CD14-positive monocyte (primary cell): ENCODE measurements at regions not wholly inside any gene's neighbourhood (a gene's known extent, or its start where the extent isn't known, plus 50 kb on each side); places are given as distances from the start of the nearest gene placed in this dataset.
A peak's percentile ranks its signal among the peaks of the same experiment; 100 is the strongest.

Experiments used
- DNase-seq, 3 donors: peaks; one replicate each; pipeline ENCODE4 v3.0.0-alpha.2; 2011 to 2022
- H2AFZ ChIP-seq: 2 replicates; pipeline ENCODE4 v1.6.0; 2012; ENCODE audit warnings: mild to moderate bottlenecking, low read depth, low read length, inconsistent platforms; ENCODE audit not compliant: insufficient read depth, poor library complexity, severe bottlenecking
- H3K27ac ChIP-seq, 2 donors: 1 replicate in 1 of 2; 2 replicates in 1 of 2; pipeline ENCODE4 v1.5.1; 2012 to 2013; ENCODE audit warnings: low read length in 2 of 2, control low read depth in 1 of 2, inconsistent platforms in 1 of 2, low read depth in 1 of 2, mild to moderate bottlenecking in 1 of 2
- H3K27me3 ChIP-seq, 2 donors: one replicate each; pipeline versions ENCODE4 v1.6.0 to v1.6.1; 2011 to 2013; ENCODE audit warnings: low read length in 2 of 2; ENCODE audit not compliant: control insufficient read depth in 2 of 2, insufficient read depth in 2 of 2
- H3K36me3 ChIP-seq, 2 donors: replicated peaks in 1 of 2; 1 replicate in 1 of 2; 2 replicates in 1 of 2; pipeline versions ENCODE4 v1.5.1 to v1.6.1; 2012 to 2013; ENCODE audit warnings: low read length in 2 of 2, control low read depth in 1 of 2, inconsistent platforms in 1 of 2, mild to moderate bottlenecking in 1 of 2; ENCODE audit not compliant: insufficient read depth in 2 of 2, control insufficient read depth in 1 of 2
- H3K4me1 ChIP-seq, 2 donors: 1 replicate in 1 of 2; 2 replicates in 1 of 2; pipeline versions ENCODE4 v1.5.1 to v1.6.1; 2012 to 2013; ENCODE audit warnings: low read length in 2 of 2, control low read depth in 1 of 2, inconsistent platforms in 1 of 2, mild to moderate bottlenecking in 1 of 2, moderate library complexity in 1 of 2; ENCODE audit not compliant: insufficient read depth in 2 of 2, control insufficient read depth in 1 of 2
- H3K4me2 ChIP-seq: replicated peaks from 2 replicates; pipeline ENCODE3; 2012; ENCODE audit warnings: low read length, moderate library complexity, mild to moderate bottlenecking; ENCODE audit not compliant: poor library complexity, severe bottlenecking; ENCODE audit errors: extremely low read depth
- H3K4me3 ChIP-seq, 3 experiments: fragments of 200-600 bp in 1 of 3; sonication (generic) in 1 of 3; replicated peaks in 1 of 3; 1 replicate in 2 of 3; 2 replicates in 1 of 3; pipeline ENCODE4 v1.5.1; 2011 to 2013; ENCODE audit warnings: low read length in 3 of 3, mild to moderate bottlenecking in 3 of 3, control low read depth in 2 of 3, low read depth in 2 of 3, inconsistent platforms in 1 of 3, moderate library complexity in 1 of 3
- H3K79me2 ChIP-seq: 2 replicates; pipeline ENCODE4 v1.6.0; 2012; ENCODE audit warnings: mild to moderate bottlenecking, control low read depth, inconsistent platforms, low read length, moderate library complexity; ENCODE audit not compliant: insufficient read depth
- H3K9ac ChIP-seq: 2 replicates; pipeline ENCODE4 v1.6.0; 2017; ENCODE audit warnings: low read length, mild to moderate bottlenecking; ENCODE audit not compliant: insufficient read depth, poor library complexity, severe bottlenecking
- H3K9me3 ChIP-seq, 2 donors: replicated peaks in 1 of 2; 1 replicate in 1 of 2; 2 replicates in 1 of 2; pipeline versions ENCODE4 v1.5.1 to v1.6.1; 2012 to 2013; ENCODE audit warnings: low read length in 2 of 2, control low read depth in 1 of 2; ENCODE audit not compliant: control insufficient read depth in 1 of 2, insufficient read depth in 1 of 2
- H4K20me1 ChIP-seq: 2 replicates; pipeline ENCODE4 v1.6.0; 2012; ENCODE audit warnings: mild to moderate bottlenecking, low read length, control low read depth, moderate library complexity; ENCODE audit not compliant: insufficient read depth
- H3K27ac Mint-ChIP-seq, 7 donors: one replicate each; pipeline ENCODE4 v1.8.0; 2020; ENCODE audit warnings: mild to moderate bottlenecking in 7 of 7, mixed read lengths in 7 of 7, moderate library complexity in 6 of 7, inconsistent platforms in 2 of 7
- H3K27me3 Mint-ChIP-seq, 3 donors: one replicate each; pipeline ENCODE4 v1.8.0; 2021 to 2022; ENCODE audit warnings: low read depth in 3 of 3, mild to moderate bottlenecking in 3 of 3, mixed read lengths in 3 of 3, moderate library complexity in 3 of 3, inconsistent platforms in 1 of 3
- H3K36me3 Mint-ChIP-seq, 2 donors: one replicate each; pipeline ENCODE4 v1.8.0; 2020; ENCODE audit warnings: mixed read lengths in 2 of 2, inconsistent platforms in 1 of 2, mild to moderate bottlenecking in 1 of 2
- H3K4me1 Mint-ChIP-seq: one replicate; pipeline ENCODE4 v1.8.0; 2020; ENCODE audit warnings: mild to moderate bottlenecking, mixed read lengths
- H3K4me3 Mint-ChIP-seq, 2 donors: one replicate each; pipeline ENCODE4 v1.8.0; 2020; ENCODE audit warnings: mild to moderate bottlenecking in 2 of 2, mixed read lengths in 2 of 2, moderate library complexity in 1 of 2
- H3K9me3 Mint-ChIP-seq, 7 donors: one replicate each; pipeline ENCODE4 v1.8.0; 2020 to 2022; ENCODE audit warnings: mixed read lengths in 7 of 7, mild to moderate bottlenecking in 6 of 7, moderate library complexity in 6 of 7, inconsistent platforms in 2 of 7
- WGBS: methylation state at CpG from one replicate; pipeline ENCODE4 v1.1.5; 2013; ENCODE audit warnings: missing lambda C conversion rate; ENCODE audit not compliant: insufficient coverage; 5-methylcytosine and 5-hydroxymethylcytosine counted together
- intact Hi-C, 2 donors: fragments of 100-400 bp; cut with micrococcal nuclease; formaldehyde crosslinking; loops; one replicate each; pipeline versions ENCODE4 v1.15.0 to v1.15.1; 2023
- TF ChIP-seq, protein P1 (sequence below): fragments of 200-600 bp; IDR thresholded peaks from one replicate; pipeline ENCODE4 v1.8.0; 2022; ENCODE audit warnings: antibody characterized with exemption, mild to moderate bottlenecking

GRCh38 chr10:116792817-116793216, 50.5 kb upstream of the HSPA12A start:
- Histone ChIP-seq H3K4me1 (peaks cover 2% of the 10 kb centered on the region in 2 donors), H3K9ac (no peak overlapping the region), H3K27me3 (peaks cover 0 to 8% of the 10 kb centered on the region in 2 donors), H3K9me3 (no peaks in the 10 kb centered on the region), H3K36me3 (no peaks in the 10 kb centered on the region), H3K79me2 (no peaks in the 10 kb centered on the region), H3K4me2 (no peak overlapping the region), H4K20me1 (no peaks in the 10 kb centered on the region), H3K27ac (no peak overlapping the region), H2AFZ (no peak overlapping the region), H3K4me3 (no peak overlapping the region)
- TF ChIP-seq, protein P1, sequence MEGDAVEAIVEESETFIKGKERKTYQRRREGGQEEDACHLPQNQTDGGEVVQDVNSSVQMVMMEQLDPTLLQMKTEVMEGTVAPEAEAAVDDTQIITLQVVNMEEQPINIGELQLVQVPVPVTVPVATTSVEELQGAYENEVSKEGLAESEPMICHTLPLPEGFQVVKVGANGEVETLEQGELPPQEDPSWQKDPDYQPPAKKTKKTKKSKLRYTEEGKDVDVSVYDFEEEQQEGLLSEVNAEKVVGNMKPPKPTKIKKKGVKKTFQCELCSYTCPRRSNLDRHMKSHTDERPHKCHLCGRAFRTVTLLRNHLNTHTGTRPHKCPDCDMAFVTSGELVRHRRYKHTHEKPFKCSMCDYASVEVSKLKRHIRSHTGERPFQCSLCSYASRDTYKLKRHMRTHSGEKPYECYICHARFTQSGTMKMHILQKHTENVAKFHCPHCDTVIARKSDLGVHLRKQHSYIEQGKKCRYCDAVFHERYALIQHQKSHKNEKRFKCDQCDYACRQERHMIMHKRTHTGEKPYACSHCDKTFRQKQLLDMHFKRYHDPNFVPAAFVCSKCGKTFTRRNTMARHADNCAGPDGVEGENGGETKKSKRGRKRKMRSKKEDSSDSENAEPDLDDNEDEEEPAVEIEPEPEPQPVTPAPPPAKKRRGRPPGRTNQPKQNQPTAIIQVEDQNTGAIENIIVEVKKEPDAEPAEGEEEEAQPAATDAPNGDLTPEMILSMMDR, result no peak
- H3K4me1 Mint-ChIP-seq, result peaks cover 4% of the 10 kb centered on the region
- peak overlapping the region in 1 of 2 donors; percentile 47 for H3K4me3 Mint-ChIP-seq
- H3K9me3 Mint-ChIP-seq, result peaks cover 0 to 2% (median 0%) of the 10 kb centered on the region in 7 donors
- intact Hi-C loops, result no loop called here
- DNase-seq, result no peak
- H3K27me3 Mint-ChIP-seq, result peaks cover 18 to 51% (median 32%) of the 10 kb centered on the region in 3 donors
- no peaks in the 10 kb centered on the region for H3K36me3 Mint-ChIP-seq
- no CpG with 5 or more reads among the region's 1 CpG for WGBS
- H3K27ac Mint-ChIP-seq, result no peak overlapping the region

- Mint-ChIP-seq H3K27me3 (peaks cover 22 to 39% (median 31%) of the 10 kb centered on the region in 3 donors), H3K36me3 (no peaks in the 10 kb centered on the region), H3K27ac (peak overlapping the region in 1 of 7 donors; percentile 75), H3K4me3 (peak overlapping the region in 1 of 2 donors; percentile 60), H3K9me3 (peaks cover 0 to 2% (median 0%) of the 10 kb centered on the region in 7 donors), H3K4me1 (no peaks in the 10 kb centered on the region)
- no peak overlapping the region for H3K27ac ChIP-seq
- no peaks in the 10 kb centered on the region for H3K36me3 ChIP-seq
- DNase-seq, result no peak
- H3K9me3 ChIP-seq, result no peaks in the 10 kb centered on the region
- H4K20me1 ChIP-seq, result no peaks in the 10 kb centered on the region
- peaks cover 0 to 7% of the 10 kb centered on the region in 2 donors for H3K27me3 ChIP-seq
- H3K4me2 ChIP-seq, result no peak overlapping the region
- TF ChIP-seq, protein P1, result no peak
- no peaks in the 10 kb centered on the region for H3K4me1 ChIP-seq
- H3K4me3 ChIP-seq, result no peak overlapping the region
- intact Hi-C loops, result loop anchor here in 1 of 2 donors (2.0 kb wide), 1 partner anchor 378 kb away; no protein-coding TSS in a partner anchor
- H3K79me2 ChIP-seq, result no peaks in the 10 kb centered on the region
- H3K9ac ChIP-seq, result no peak overlapping the region
- 71% methylated on average over 3 of the region's 5 CpGs for WGBS
- no peak overlapping the region for H2AFZ ChIP-seq
These were observed 52.8 kb upstream of the ENO4 start for GRCh38 chr10:116796469-116796868.
